ENCODE measurements at regions not wholly inside any gene's neighbourhood (a gene's known extent, or its start where the extent isn't known, plus 50 kb on each side); places are given as distances from the start of the nearest gene placed in this dataset.

DNA sequence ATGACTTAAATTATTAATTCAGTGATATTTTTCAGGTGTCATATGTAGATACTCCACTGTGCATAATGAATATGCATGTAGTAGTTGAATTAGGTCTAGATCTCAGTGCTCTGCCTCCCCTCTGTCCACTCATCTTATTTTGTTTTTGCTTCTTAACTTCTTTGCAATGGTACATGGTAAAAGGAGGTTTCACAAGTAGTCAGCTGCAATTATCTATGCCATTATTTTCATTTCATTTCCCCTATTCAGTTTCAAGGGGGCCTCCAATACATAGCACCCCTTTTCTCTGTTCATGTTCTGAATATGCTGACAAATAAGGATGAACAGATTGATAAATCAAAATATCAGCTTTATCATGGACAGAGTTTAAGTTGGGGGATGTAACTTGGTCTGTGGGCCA lies 511.6 kb upstream of the ZNF608 start:
- Histone ChIP-seq H3K4me3 (replicated peaks in 1 of 3; ENCODE audit: insufficient read depth in 1 of 3, low read depth in 1 of 3, low read length in 3 of 3) (no peak overlapping the region), H3K4me2 (ENCODE audit: insufficient read depth, low read length) (no peak overlapping the region), H3K9me1 (replicated peaks; ENCODE audit: control insufficient read depth, extremely low read depth, insufficient read depth, low read length) (no peaks in the 10 kb centered on the region), H3K27ac (ENCODE audit: insufficient read depth, low read depth, low read length) (no peak overlapping the region), H3K9me3 (replicated peaks; ENCODE audit: control insufficient read depth, insufficient read depth, low read length) (peaks cover 2% of the 10 kb centered on the region), H3K4me1 (ENCODE audit: control insufficient read depth, extremely low read depth, insufficient read depth, low read length) (peaks cover 12% of the 10 kb centered on the region), H3K9ac (replicated peaks; ENCODE audit: extremely low read depth, insufficient read depth, low read length) (no peak overlapping the region), H3K27me3 (ENCODE audit: control insufficient read depth in 2 of 2, insufficient read depth in 2 of 2, low read length in 2 of 2) (no peaks in the 10 kb centered on the region), H3K36me3 (ENCODE audit: control insufficient read depth in 2 of 2, extremely low read depth in 1 of 2, insufficient read depth in 2 of 2, low read length in 2 of 2) (no peaks in the 10 kb centered on the region), H4K20me1 (replicated peaks; ENCODE audit: control insufficient read depth, extremely low read depth, insufficient read depth, low read length) (no peaks in the 10 kb centered on the region), H2AFZ (ENCODE audit: low read depth, low read length) (no peak overlapping the region), H3K79me2 (ENCODE audit: control insufficient read depth, insufficient read depth, low read length) (no peaks in the 10 kb centered on the region)
- dilution Hi-C loops (cut with MboI; ENCODE audit: extremely low pct_ligation_motif_present, low sequenced_read_pairs): no loop called here
- BruUV-seq (replicated peaks): no TSS peak
- DNase-seq (ENCODE audit: low read depth, low spot score) (no peak), FAIRE-seq (no peak)
- CTCF ChIA-PET: interaction anchor here (0.9 kb wide), 1 partner anchor 30 kb away, joined by 4 read pairs; no protein-coding TSS in a partner anchor
- POLR2A ChIA-PET: no interaction called here
- intact Hi-C loops (cut with micrococcal nuclease): no loop called here
- TF ChIP-seq JUN (IDR thresholded peaks at IDR 0.05; ENCODE audit: borderline replicate concordance, insufficient read depth, insufficient read length, low read depth): no peak
- TF ChIP-seq, protein P1, sequence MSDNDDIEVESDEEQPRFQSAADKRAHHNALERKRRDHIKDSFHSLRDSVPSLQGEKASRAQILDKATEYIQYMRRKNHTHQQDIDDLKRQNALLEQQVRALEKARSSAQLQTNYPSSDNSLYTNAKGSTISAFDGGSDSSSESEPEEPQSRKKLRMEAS (IDR thresholded peaks at IDR 0.05; ENCODE audit: insufficient read depth, insufficient read length): no peak
- TF ChIP-seq, protein P2, sequence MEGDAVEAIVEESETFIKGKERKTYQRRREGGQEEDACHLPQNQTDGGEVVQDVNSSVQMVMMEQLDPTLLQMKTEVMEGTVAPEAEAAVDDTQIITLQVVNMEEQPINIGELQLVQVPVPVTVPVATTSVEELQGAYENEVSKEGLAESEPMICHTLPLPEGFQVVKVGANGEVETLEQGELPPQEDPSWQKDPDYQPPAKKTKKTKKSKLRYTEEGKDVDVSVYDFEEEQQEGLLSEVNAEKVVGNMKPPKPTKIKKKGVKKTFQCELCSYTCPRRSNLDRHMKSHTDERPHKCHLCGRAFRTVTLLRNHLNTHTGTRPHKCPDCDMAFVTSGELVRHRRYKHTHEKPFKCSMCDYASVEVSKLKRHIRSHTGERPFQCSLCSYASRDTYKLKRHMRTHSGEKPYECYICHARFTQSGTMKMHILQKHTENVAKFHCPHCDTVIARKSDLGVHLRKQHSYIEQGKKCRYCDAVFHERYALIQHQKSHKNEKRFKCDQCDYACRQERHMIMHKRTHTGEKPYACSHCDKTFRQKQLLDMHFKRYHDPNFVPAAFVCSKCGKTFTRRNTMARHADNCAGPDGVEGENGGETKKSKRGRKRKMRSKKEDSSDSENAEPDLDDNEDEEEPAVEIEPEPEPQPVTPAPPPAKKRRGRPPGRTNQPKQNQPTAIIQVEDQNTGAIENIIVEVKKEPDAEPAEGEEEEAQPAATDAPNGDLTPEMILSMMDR (IDR thresholded peaks at IDR 0.05; ENCODE audit: extremely low read depth in 1 of 2, insufficient read depth in 1 of 2, low read depth in 1 of 2, low read length in 2 of 2): no peak

DNA sequence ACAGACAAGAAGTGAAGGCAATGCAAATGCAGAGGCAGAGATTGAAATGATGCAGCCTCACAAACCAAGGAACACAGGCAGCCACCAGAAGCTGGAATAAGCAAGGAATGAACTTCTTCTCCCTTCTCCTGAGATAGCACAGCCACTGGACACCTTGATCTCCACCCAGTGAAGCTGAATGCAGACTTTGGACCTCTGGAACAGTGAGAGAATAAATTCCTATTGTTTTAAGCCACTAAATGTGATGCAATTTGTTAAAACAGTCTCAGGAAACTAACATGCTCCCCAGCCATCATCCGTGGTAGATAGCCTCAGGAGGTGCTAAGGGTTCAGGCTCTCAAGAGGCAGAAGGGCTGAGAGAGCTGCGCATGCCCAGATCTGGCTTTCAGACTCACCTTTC lies 512.2 kb upstream of the ZNF608 start:
- DNase-seq (ENCODE audit: low read depth, low spot score) (no peak), FAIRE-seq (no peak)
- dilution Hi-C loops (cut with MboI; ENCODE audit: extremely low pct_ligation_motif_present, low sequenced_read_pairs) (no loop called here), intact Hi-C loops (cut with micrococcal nuclease) (no loop called here)
- Histone ChIP-seq H3K36me3 (ENCODE audit: control insufficient read depth in 2 of 2, extremely low read depth in 1 of 2, insufficient read depth in 2 of 2, low read length in 2 of 2) (no peaks in the 10 kb centered on the region), H3K4me1 (ENCODE audit: control insufficient read depth, extremely low read depth, insufficient read depth, low read length) (peaks cover 18% of the 10 kb centered on the region), H3K4me2 (ENCODE audit: insufficient read depth, low read length) (no peak overlapping the region), H4K20me1 (replicated peaks; ENCODE audit: control insufficient read depth, extremely low read depth, insufficient read depth, low read length) (no peaks in the 10 kb centered on the region), H3K4me3 (replicated peaks in 1 of 3; ENCODE audit: insufficient read depth in 1 of 3, low read depth in 1 of 3, low read length in 3 of 3) (no peak overlapping the region), H3K9ac (replicated peaks; ENCODE audit: extremely low read depth, insufficient read depth, low read length) (no peak overlapping the region), H3K27ac (ENCODE audit: insufficient read depth, low read depth, low read length) (no peak overlapping the region), H3K9me1 (replicated peaks; ENCODE audit: control insufficient read depth, extremely low read depth, insufficient read depth, low read length) (no peaks in the 10 kb centered on the region), H3K9me3 (replicated peaks; ENCODE audit: control insufficient read depth, insufficient read depth, low read length) (peaks cover 2% of the 10 kb centered on the region), H2AFZ (ENCODE audit: low read depth, low read length) (no peak overlapping the region), H3K27me3 (ENCODE audit: control insufficient read depth in 2 of 2, insufficient read depth in 2 of 2, low read length in 2 of 2) (no peaks in the 10 kb centered on the region), H3K79me2 (ENCODE audit: control insufficient read depth, insufficient read depth, low read length) (no peaks in the 10 kb centered on the region)
- TF ChIP-seq, protein P1 (IDR thresholded peaks at IDR 0.05; ENCODE audit: insufficient read depth, insufficient read length): no peak
- no peak for TF ChIP-seq MYC (IDR thresholded peaks at IDR 0.05; ENCODE audit: low read depth, low read length)
- no peak for TF ChIP-seq POLR2AphosphoS5 (IDR thresholded peaks at IDR 0.05; ENCODE audit: insufficient read depth, low read depth, low read length)
- no peak for TF ChIP-seq GATA2 (IDR thresholded peaks at IDR 0.05; ENCODE audit: insufficient read depth, insufficient read length, low read depth, low read length)
- TF ChIP-seq POLR2A (IDR thresholded peaks at IDR 0.05; ENCODE audit: low read depth, low read length): no peak
- TF ChIP-seq, protein P2 (IDR thresholded peaks at IDR 0.05; ENCODE audit: extremely low read depth in 1 of 2, insufficient read depth in 1 of 2, low read depth in 1 of 2, low read length in 2 of 2): no peak
- no peak for TF ChIP-seq FOS (IDR thresholded peaks at IDR 0.05; ENCODE audit: borderline replicate concordance, insufficient read depth, low read length)
- TF ChIP-seq EZH2 (IDR thresholded peaks at IDR 0.05; ENCODE audit: borderline replicate concordance, low read depth, low read length, severe bottlenecking): no peak
- no peak for TF ChIP-seq JUN (IDR thresholded peaks at IDR 0.05; ENCODE audit: borderline replicate concordance, insufficient read depth, insufficient read length, low read depth)
- no TSS peak for BruUV-seq (replicated peaks)
- CTCF ChIA-PET: no interaction called here
- POLR2A ChIA-PET: no interaction called here

All from endothelial cell of umbilical vein (primary cell).